ENCODE measurements at regions not wholly inside any gene's neighbourhood (a gene's known extent, or its start where the extent isn't known, plus 50 kb on each side); places are given as distances from the start of the nearest gene placed in this dataset.

GRCh38 chr1:177812650-177813049 lies 157.2 kb downstream of the SEC16B start:
- intact Hi-C loops (cut with DNase I), result no loop called here
- TF ChIP-seq CTCF (IDR thresholded peaks at IDR 0.05) (no peak), POLR2A (IDR thresholded peaks at IDR 0.05) (no peak)
- no peak for ATAC-seq

GRCh38 chr1:177812144-177812543 lies 157.7 kb downstream of the SEC16B start:
- WGBS, 2 donors, result 66 to 72% methylated on average over 3 of the region's 3 CpGs
- H3K27ac ChIP-seq, result no peak overlapping the region
- no peak for TF ChIP-seq CTCF (IDR thresholded peaks at IDR 0.05)
- no peak for TF ChIP-seq POLR2A (IDR thresholded peaks at IDR 0.05)
- DNase-seq (no peak), ATAC-seq (no peak)
- H3K9me3 ChIP-seq, result no peaks in the 10 kb centered on the region
- H3K4me3 ChIP-seq, result no peak overlapping the region
- H3K27me3 ChIP-seq, result no peaks in the 10 kb centered on the region
- intact Hi-C loops (cut with DNase I), result no loop called here
- H3K36me3 ChIP-seq (replicated peaks in 1 of 2; ENCODE audit: insufficient read depth in 1 of 2, low read depth in 2 of 2), result no peaks in the 10 kb centered on the region
- no peaks in the 10 kb centered on the region for H3K4me1 ChIP-seq

More at GRCh38 chr1:177812650-177813049, 157.2 kb downstream of the SEC16B start:
- DNase-seq, result no peak
- Histone ChIP-seq H3K4me1 (no peaks in the 10 kb centered on the region), H3K27me3 (no peaks in the 10 kb centered on the region), H3K36me3 (replicated peaks in 1 of 2; ENCODE audit: insufficient read depth in 1 of 2, low read depth in 2 of 2) (no peaks in the 10 kb centered on the region), H3K4me3 (no peak overlapping the region), H3K9me3 (no peaks in the 10 kb centered on the region), H3K27ac (no peak overlapping the region)
- 89 to 93% methylated on average over 13 of the region's 13 CpGs for WGBS, 2 donors

- Histone ChIP-seq H3K4me1 (no peaks in the 10 kb centered on the region), H3K27ac (no peak overlapping the region), H3K9me3 (no peaks in the 10 kb centered on the region), H3K27me3 (no peaks in the 10 kb centered on the region), H3K36me3 (replicated peaks in 1 of 2; ENCODE audit: insufficient read depth in 1 of 2, low read depth in 2 of 2) (no peaks in the 10 kb centered on the region), H3K4me3 (no peak overlapping the region)
- intact Hi-C loops (cut with DNase I), result no loop called here
- ATAC-seq (no peak), DNase-seq (no peak)
- TF ChIP-seq CTCF (IDR thresholded peaks at IDR 0.05) (no peak), POLR2A (IDR thresholded peaks at IDR 0.05) (no peak)
- WGBS, 2 donors, result 64 to 83% methylated on average over 5 of the region's 5 CpGs
Measured at GRCh38 chr1:177811429-177811828, 158.4 kb downstream of the SEC16B start.

GRCh38 chr1:177809819-177810218 lies 160.0 kb downstream of the SEC16B start:
- no peak for TF ChIP-seq POLR2A (IDR thresholded peaks at IDR 0.05)
- no peak for TF ChIP-seq CTCF (IDR thresholded peaks at IDR 0.05)
- ATAC-seq, result no peak
- H3K27ac ChIP-seq, result no peak overlapping the region
- H3K4me3 ChIP-seq, result no peak overlapping the region
- no peaks in the 10 kb centered on the region for H3K4me1 ChIP-seq
- no peak for DNase-seq
- 60 to 64% methylated on average over 5 of the region's 5 CpGs for WGBS, 2 donors
- no peaks in the 10 kb centered on the region for H3K9me3 ChIP-seq
- H3K27me3 ChIP-seq, result no peaks in the 10 kb centered on the region
- intact Hi-C loops (cut with DNase I), result no loop called here
- no peaks in the 10 kb centered on the region for H3K36me3 ChIP-seq (replicated peaks in 1 of 2; ENCODE audit: insufficient read depth in 1 of 2, low read depth in 2 of 2)

- TF ChIP-seq POLR2A (IDR thresholded peaks at IDR 0.05) (no peak), CTCF (IDR thresholded peaks at IDR 0.05) (no peak)
- Histone ChIP-seq H3K27me3 (no peaks in the 10 kb centered on the region), H3K36me3 (replicated peaks in 1 of 2; ENCODE audit: insufficient read depth in 1 of 2, low read depth in 2 of 2) (no peaks in the 10 kb centered on the region), H3K4me3 (no peak overlapping the region), H3K27ac (no peak overlapping the region), H3K4me1 (no peaks in the 10 kb centered on the region), H3K9me3 (no peaks in the 10 kb centered on the region)
- 55 to 66% methylated on average over 2 of the region's 2 CpGs for WGBS, 2 donors
- ATAC-seq (no peak), DNase-seq (no peak)
- intact Hi-C loops (cut with DNase I), result no loop called here
Measured at GRCh38 chr1:177802304-177802703, 167.6 kb downstream of the SEC16B start.
